ENCODE measurements at regions not wholly inside any gene's neighbourhood (a gene's known extent, or its start where the extent isn't known, plus 50 kb on each side); places are given as distances from the start of the nearest gene placed in this dataset.

- TF ChIP-seq, protein P1, sequence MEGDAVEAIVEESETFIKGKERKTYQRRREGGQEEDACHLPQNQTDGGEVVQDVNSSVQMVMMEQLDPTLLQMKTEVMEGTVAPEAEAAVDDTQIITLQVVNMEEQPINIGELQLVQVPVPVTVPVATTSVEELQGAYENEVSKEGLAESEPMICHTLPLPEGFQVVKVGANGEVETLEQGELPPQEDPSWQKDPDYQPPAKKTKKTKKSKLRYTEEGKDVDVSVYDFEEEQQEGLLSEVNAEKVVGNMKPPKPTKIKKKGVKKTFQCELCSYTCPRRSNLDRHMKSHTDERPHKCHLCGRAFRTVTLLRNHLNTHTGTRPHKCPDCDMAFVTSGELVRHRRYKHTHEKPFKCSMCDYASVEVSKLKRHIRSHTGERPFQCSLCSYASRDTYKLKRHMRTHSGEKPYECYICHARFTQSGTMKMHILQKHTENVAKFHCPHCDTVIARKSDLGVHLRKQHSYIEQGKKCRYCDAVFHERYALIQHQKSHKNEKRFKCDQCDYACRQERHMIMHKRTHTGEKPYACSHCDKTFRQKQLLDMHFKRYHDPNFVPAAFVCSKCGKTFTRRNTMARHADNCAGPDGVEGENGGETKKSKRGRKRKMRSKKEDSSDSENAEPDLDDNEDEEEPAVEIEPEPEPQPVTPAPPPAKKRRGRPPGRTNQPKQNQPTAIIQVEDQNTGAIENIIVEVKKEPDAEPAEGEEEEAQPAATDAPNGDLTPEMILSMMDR (IDR thresholded peaks at IDR 0.05), result no peak
- TF ChIP-seq POLR2A (IDR thresholded peaks at IDR 0.05), result no peak
These were observed 187.4 kb downstream of the TENT5A start for GRCh38 chr6:81565071-81565470.

Measured in lower leg skin (tissue), 3 donors.